ENCODE measurements at regions not wholly inside any gene's neighbourhood (a gene's known extent, or its start where the extent isn't known, plus 50 kb on each side); places are given as distances from the start of the nearest gene placed in this dataset.
A peak's percentile ranks its signal among the peaks of the same experiment; 100 is the strongest.
"Not testable (repeated sequence)": the region's sequence is repeated elsewhere in the genome, so short reads cannot be mapped to it uniquely, and the experiment has no call there.

GRCh38 chr3:64806668-64807605 is 119.1 kb upstream of the ADAMTS9 start:
- DNase-seq (ENCODE audit: low spot score), result no peak

- DNase-seq (ENCODE audit: low spot score), result no peak
These were observed 118.2 kb upstream of the ADAMTS9 start for GRCh38 chr3:64805978-64806377.

- peak; percentile 30 for DNase-seq (ENCODE audit: low spot score)
These were observed 117.4 kb upstream of the ADAMTS9 start for GRCh38 chr3:64805248-64805647.

GRCh38 chr3:64803469-64803868 is 115.7 kb upstream of the ADAMTS9 start:
- DNase-seq (ENCODE audit: low spot score), result no peak

- no peak for DNase-seq (ENCODE audit: low spot score)
These were observed 114.7 kb upstream of the ADAMTS9 start for GRCh38 chr3:64802460-64802859.

- no peak for DNase-seq (ENCODE audit: low spot score)
These were observed 114.1 kb upstream of the ADAMTS9 start for GRCh38 chr3:64801856-64802255.

GRCh38 chr3:64799606-64800005 is 111.8 kb upstream of the ADAMTS9 start:
- DNase-seq (ENCODE audit: low spot score), result no peak

GRCh38 chr3:64798316-64798715 is 110.5 kb upstream of the ADAMTS9 start:
- no peak for DNase-seq (ENCODE audit: low spot score)

- peak; percentile 14 for DNase-seq (ENCODE audit: low spot score)
These were observed 109.0 kb upstream of the ADAMTS9 start for GRCh38 chr3:64796607-64797399.

- no peak for DNase-seq (ENCODE audit: low spot score)
These were observed 104.6 kb upstream of the ADAMTS9 start for GRCh38 chr3:64792445-64792844.

GRCh38 chr3:64789111-64789510 is 101.3 kb upstream of the ADAMTS9 start:
- no peak for DNase-seq (ENCODE audit: low spot score)

- DNase-seq (ENCODE audit: low spot score), result no peak
These were observed 95.4 kb upstream of the ADAMTS9 start for GRCh38 chr3:64783200-64783599.

- not testable (repeated sequence) for DNase-seq (ENCODE audit: low spot score)
These were observed 93.1 kb upstream of the ADAMTS9 start for GRCh38 chr3:64780923-64781322.

GRCh38 chr3:64773137-64773536 is 85.3 kb upstream of the ADAMTS9 start:
- DNase-seq (ENCODE audit: low spot score), result no peak

GRCh38 chr3:64766440-64766839 is 78.6 kb upstream of the ADAMTS9 start:
- DNase-seq (ENCODE audit: low spot score), result peak; percentile 5

GRCh38 chr3:64765947-64766346 is 78.1 kb upstream of the ADAMTS9 start:
- DNase-seq (ENCODE audit: low spot score), result no peak

GRCh38 chr3:64764386-64764929 is 76.7 kb upstream of the ADAMTS9 start:
- DNase-seq (ENCODE audit: low spot score), result no peak

- DNase-seq (ENCODE audit: low spot score), result no peak
These were observed 76.2 kb upstream of the ADAMTS9 start for GRCh38 chr3:64763980-64764379.

GRCh38 chr3:64761729-64762128 is 73.9 kb upstream of the ADAMTS9 start:
- DNase-seq (ENCODE audit: low spot score), result no peak

GRCh38 chr3:64760258-64760657 is 72.5 kb upstream of the ADAMTS9 start:
- no peak for DNase-seq (ENCODE audit: low spot score)

- DNase-seq (ENCODE audit: low spot score), result no peak
These were observed 72.0 kb upstream of the ADAMTS9 start for GRCh38 chr3:64759811-64760210.

- no peak for DNase-seq (ENCODE audit: low spot score)
These were observed 68.7 kb upstream of the ADAMTS9 start for GRCh38 chr3:64756398-64756986.
